ACC112 (cell line): ENCODE measurements at regions not wholly inside any gene's neighbourhood (a gene's known extent, or its start where the extent isn't known, plus 50 kb on each side); places are given as distances from the start of the nearest gene placed in this dataset.

Experiments
- H2AFZ ChIP-seq: fragments of 200-600 bp; sonication (generic); one replicate; pipeline ENCODE4 v1.6.0; 2017; ENCODE audit warnings: antibody characterized with exemption, low read length; ENCODE audit not compliant: unreplicated experiment
- H3K27ac ChIP-seq: fragments of 200-600 bp; sonication (generic); 2 replicates; pipeline ENCODE4 v1.5.1; 2014; ENCODE audit warnings: low read depth, mild to moderate bottlenecking, antibody characterized with exemption, low read length, moderate library complexity
- H3K27me3 ChIP-seq: fragments of 200-600 bp; sonication (generic); 2 replicates; pipeline ENCODE4 v1.6.1; 2014; ENCODE audit warnings: mild to moderate bottlenecking, antibody characterized with exemption, low read length, moderate library complexity, mixed read lengths; ENCODE audit not compliant: insufficient read depth
- H3K36me3 ChIP-seq: fragments of 200-600 bp; sonication (generic); 2 replicates; pipeline ENCODE4 v1.6.1; 2016; ENCODE audit warnings: mild to moderate bottlenecking, antibody characterized with exemption, low read length, moderate library complexity, mixed read lengths; ENCODE audit not compliant: insufficient read depth
- H3K4me1 ChIP-seq: fragments of 200-600 bp; sonication (generic); one replicate; pipeline ENCODE4 v1.6.1; 2016; ENCODE audit warnings: low read length, mixed read lengths; ENCODE audit not compliant: insufficient read depth, unreplicated experiment, control insufficient read depth
- H3K4me3 ChIP-seq: fragments of 200-600 bp; sonication (generic); 2 replicates; pipeline ENCODE4 v1.5.1; 2014; ENCODE audit warnings: mild to moderate bottlenecking, low read depth, low read length
- H3K79me2 ChIP-seq: fragments of 200-600 bp; sonication (generic); one replicate; pipeline ENCODE4 v1.6.0; 2016; ENCODE audit warnings: low read length; ENCODE audit not compliant: control insufficient read depth, unreplicated experiment, insufficient read depth

GRCh38 chr20:12891643-12892042 is 117.1 kb upstream of the SPTLC3 start:
- peaks cover 64% of the 10 kb centered on the region for H3K27me3 ChIP-seq
- H3K4me3 ChIP-seq = no peak overlapping the region
- no peaks in the 10 kb centered on the region for H3K36me3 ChIP-seq
- no peak overlapping the region for H3K27ac ChIP-seq
- no peak overlapping the region for H2AFZ ChIP-seq
- H3K4me1 ChIP-seq = no peaks in the 10 kb centered on the region
- no peaks in the 10 kb centered on the region for H3K79me2 ChIP-seq

DNA sequence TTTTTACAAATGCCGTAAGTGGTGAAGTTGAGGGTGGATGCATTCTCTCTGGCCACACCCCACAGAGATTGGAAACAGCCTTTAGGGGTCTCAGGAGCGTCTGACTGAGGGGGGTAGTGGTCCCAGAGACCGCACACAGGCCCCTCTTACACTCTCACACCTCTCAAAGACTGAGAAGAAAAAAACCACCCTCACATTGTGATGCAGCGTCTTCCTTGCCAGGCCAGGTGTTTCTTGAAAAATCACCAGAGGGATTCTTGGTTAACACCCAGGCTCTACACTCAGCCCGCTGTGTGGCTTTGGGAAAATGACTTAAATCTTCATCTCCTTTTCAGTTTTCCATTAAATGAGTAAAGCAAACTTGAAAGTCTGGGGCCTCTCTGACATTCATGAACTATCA is 115.8 kb upstream of the SPTLC3 start:
- H3K27me3 ChIP-seq = peaks cover 59% of the 10 kb centered on the region
- no peaks in the 10 kb centered on the region for H3K79me2 ChIP-seq
- no peak overlapping the region for H3K4me3 ChIP-seq
- H2AFZ ChIP-seq = no peak overlapping the region
- no peaks in the 10 kb centered on the region for H3K36me3 ChIP-seq
- H3K4me1 ChIP-seq = no peaks in the 10 kb centered on the region
- H3K27ac ChIP-seq = no peak overlapping the region

- no peaks in the 10 kb centered on the region for H3K79me2 ChIP-seq
- H3K27ac ChIP-seq = no peak overlapping the region
- no peaks in the 10 kb centered on the region for H3K36me3 ChIP-seq
- H3K4me3 ChIP-seq = no peak overlapping the region
- no peak overlapping the region for H2AFZ ChIP-seq
- H3K27me3 ChIP-seq = peaks cover 59% of the 10 kb centered on the region
- no peaks in the 10 kb centered on the region for H3K4me1 ChIP-seq
Measured at GRCh38 chr20:12893653-12894052, 115.1 kb upstream of the SPTLC3 start.

DNA sequence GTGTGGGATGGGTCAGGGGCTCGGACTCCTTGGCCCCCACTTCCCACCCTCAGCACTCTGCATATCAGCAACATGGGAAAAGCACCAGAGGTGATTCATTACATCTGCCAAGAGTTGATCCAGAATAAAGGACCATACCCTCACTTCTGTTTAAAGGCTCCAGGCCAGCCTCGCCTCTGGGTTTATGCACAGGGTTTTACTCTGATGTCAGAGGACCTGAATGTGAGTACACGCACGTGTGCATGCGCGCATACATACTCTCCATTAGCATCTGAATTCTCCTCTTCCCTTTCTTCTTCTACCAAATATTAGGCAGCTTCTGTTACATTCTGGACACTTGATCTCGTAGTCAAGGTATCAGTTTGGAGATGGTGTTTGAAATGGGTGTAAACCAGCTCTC is 114.7 kb upstream of the SPTLC3 start:
- H3K27me3 ChIP-seq = peaks cover 59% of the 10 kb centered on the region
- no peak overlapping the region for H3K27ac ChIP-seq
- no peak overlapping the region for H3K4me3 ChIP-seq
- H3K79me2 ChIP-seq = no peaks in the 10 kb centered on the region
- H3K36me3 ChIP-seq = no peaks in the 10 kb centered on the region
- H3K4me1 ChIP-seq = no peaks in the 10 kb centered on the region
- H2AFZ ChIP-seq = no peak overlapping the region

- no peaks in the 10 kb centered on the region for H3K4me1 ChIP-seq
- H3K79me2 ChIP-seq = no peaks in the 10 kb centered on the region
- H3K36me3 ChIP-seq = no peaks in the 10 kb centered on the region
- H2AFZ ChIP-seq = no peak overlapping the region
- H3K4me3 ChIP-seq = no peak overlapping the region
- H3K27ac ChIP-seq = no peak overlapping the region
- H3K27me3 ChIP-seq = peaks cover 46% of the 10 kb centered on the region
Measured at GRCh38 chr20:12896180-12896579, 112.6 kb upstream of the SPTLC3 start.

DNA sequence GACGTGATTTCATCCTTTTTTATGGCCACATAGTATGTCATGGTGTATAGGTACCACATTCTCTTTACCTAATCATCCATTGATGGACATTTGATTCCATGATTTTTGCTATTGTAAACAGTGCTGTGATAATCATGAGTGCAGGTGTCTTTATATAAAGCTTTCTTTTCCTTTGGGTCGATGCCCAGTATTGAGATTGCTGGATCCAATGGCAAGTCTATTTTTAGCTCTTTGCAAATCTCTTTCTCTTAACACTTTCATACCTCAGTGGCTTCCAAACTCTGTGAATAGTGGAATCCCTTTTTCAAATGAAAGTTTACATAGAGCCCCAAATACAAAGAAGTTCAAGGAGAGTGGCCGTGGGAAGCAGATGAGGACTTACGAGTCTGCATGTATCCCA is 105.8 kb upstream of the SPTLC3 start:
- Histone ChIP-seq H3K4me1 (no peaks in the 10 kb centered on the region), H3K4me3 (no peak overlapping the region), H3K36me3 (no peaks in the 10 kb centered on the region), H3K27me3 (no peaks in the 10 kb centered on the region; the same call in 1 of the 2 replicates), H2AFZ (no peak overlapping the region), H3K79me2 (no peaks in the 10 kb centered on the region), H3K27ac (no peak overlapping the region)

DNA sequence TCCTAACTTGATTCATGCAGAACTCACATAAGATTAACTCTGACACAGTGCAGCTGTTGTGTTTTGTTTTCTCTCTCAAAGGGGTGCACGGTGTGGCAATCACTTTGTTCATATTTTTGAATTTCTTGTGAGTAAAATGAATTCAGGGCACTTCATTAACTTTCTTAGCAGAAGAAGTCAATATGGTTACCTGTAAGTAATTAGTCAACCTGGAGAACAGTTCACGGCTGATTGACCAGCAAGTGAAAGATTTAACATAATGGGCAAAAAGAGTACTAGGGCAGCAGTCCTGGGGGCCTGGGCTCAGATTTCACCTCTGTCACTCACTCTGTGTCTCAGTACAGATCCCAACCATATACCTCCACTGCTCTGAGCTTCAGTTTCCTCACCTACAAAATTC is 102.4 kb upstream of the SPTLC3 start:
- Histone ChIP-seq H3K4me3 (no peak overlapping the region), H3K27ac (no peak overlapping the region), H3K4me1 (no peaks in the 10 kb centered on the region), H2AFZ (no peak overlapping the region), H3K36me3 (no peaks in the 10 kb centered on the region), H3K27me3 (peaks cover 20% of the 10 kb centered on the region), H3K79me2 (no peaks in the 10 kb centered on the region)

- Histone ChIP-seq H2AFZ (no peak overlapping the region), H3K4me1 (no peaks in the 10 kb centered on the region), H3K4me3 (no peak overlapping the region), H3K27ac (no peak overlapping the region), H3K36me3 (no peaks in the 10 kb centered on the region), H3K27me3 (peaks cover 45% of the 10 kb centered on the region), H3K79me2 (no peaks in the 10 kb centered on the region)
Measured at GRCh38 chr20:12911372-12911771, 97.4 kb upstream of the SPTLC3 start.

DNA sequence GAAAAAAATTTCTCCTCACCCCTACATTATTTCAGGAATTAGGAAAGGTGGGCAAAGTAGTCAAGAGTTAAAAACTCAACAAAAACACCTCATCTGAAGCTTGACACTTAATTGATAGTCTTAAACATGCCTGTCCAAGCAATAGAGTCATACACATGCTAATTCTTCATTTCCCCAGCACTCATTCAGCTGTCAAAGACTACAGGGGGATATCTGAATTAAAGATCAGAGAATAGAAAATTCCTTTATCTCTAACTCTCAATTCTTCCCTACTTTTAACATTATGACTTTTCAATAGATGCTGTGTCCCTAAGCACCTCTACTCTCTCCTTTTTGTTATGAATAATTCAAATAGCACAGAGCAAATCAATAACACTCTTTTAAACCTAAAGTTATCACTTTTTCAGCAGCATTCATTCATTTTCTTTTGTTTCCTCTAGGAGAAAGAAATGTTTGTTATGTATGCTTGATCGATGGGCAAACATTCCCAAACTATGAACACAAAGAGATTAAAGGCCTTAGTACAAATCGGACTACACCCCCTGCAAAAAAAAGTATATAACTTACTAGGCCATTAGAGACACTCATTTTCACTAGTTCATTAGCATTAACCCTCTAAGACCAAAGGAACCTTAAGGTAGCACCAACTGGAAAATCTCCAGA is 94.9 kb upstream of the SPTLC3 start:
- Histone ChIP-seq H3K27me3 (peaks cover 53% of the 10 kb centered on the region), H3K4me1 (no peaks in the 10 kb centered on the region), H3K36me3 (no peaks in the 10 kb centered on the region), H2AFZ (no peak overlapping the region), H3K79me2 (no peaks in the 10 kb centered on the region), H3K4me3 (no peak overlapping the region), H3K27ac (no peak overlapping the region)

GRCh38 chr20:12914804-12915203 is 94.0 kb upstream of the SPTLC3 start:
- H3K36me3 ChIP-seq = no peaks in the 10 kb centered on the region
- H3K27me3 ChIP-seq = peaks cover 48% of the 10 kb centered on the region
- H3K4me3 ChIP-seq = no peak overlapping the region
- no peak overlapping the region for H3K27ac ChIP-seq
- H2AFZ ChIP-seq = no peak overlapping the region
- no peaks in the 10 kb centered on the region for H3K79me2 ChIP-seq
- H3K4me1 ChIP-seq = no peaks in the 10 kb centered on the region

DNA sequence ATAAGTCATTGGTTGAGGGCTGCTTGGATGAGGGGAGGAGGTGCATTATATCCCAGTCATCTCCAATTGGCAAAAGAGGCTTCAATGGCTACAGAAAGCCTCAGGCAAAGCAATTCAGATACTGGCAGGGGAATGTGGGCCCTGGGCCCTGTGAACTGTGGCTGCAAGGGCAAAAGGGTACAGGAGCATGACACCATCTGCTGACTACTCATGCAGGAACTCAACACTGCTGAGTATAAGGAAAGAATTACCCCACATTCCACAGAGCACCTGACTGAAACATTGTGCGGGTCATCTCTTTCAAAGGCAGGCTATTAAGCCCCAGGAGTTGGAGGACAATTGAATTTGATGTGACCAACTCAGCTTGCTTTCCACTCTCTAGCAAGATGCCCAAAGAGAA is 92.1 kb upstream of the SPTLC3 start:
- Histone ChIP-seq H3K4me1 (no peaks in the 10 kb centered on the region), H2AFZ (no peak overlapping the region), H3K36me3 (no peaks in the 10 kb centered on the region), H3K79me2 (no peaks in the 10 kb centered on the region), H3K4me3 (no peak overlapping the region), H3K27ac (no peak overlapping the region), H3K27me3 (peaks cover 53% of the 10 kb centered on the region)
